ENCODE measurements at regions not wholly inside any gene's neighbourhood (a gene's known extent, or its start where the extent isn't known, plus 50 kb on each side); places are given as distances from the start of the nearest gene placed in this dataset.
"Not testable (repeated sequence)": the region's sequence is repeated elsewhere in the genome, so short reads cannot be mapped to it uniquely, and the experiment has no call there.

DNA sequence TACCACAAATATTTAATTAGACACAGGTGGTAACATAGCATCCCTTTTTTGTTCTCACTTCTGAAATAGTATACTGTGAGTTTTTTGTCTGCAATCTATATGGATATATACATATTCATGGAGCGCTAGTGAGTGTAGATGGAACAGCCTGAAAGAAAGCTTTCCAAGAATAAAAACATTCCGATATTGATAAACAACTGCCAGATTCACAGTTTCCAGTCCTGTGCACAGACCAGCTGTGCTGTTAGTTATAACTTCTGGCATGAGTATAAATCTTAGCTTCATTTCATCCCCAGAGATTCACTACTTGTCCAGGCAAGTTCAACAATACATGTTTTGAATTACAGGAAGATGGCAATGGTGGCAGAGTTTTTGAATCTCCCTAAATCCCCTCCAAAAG, 467.1 kb upstream of the STEAP1 start:
- TF ChIP-seq, protein P1, sequence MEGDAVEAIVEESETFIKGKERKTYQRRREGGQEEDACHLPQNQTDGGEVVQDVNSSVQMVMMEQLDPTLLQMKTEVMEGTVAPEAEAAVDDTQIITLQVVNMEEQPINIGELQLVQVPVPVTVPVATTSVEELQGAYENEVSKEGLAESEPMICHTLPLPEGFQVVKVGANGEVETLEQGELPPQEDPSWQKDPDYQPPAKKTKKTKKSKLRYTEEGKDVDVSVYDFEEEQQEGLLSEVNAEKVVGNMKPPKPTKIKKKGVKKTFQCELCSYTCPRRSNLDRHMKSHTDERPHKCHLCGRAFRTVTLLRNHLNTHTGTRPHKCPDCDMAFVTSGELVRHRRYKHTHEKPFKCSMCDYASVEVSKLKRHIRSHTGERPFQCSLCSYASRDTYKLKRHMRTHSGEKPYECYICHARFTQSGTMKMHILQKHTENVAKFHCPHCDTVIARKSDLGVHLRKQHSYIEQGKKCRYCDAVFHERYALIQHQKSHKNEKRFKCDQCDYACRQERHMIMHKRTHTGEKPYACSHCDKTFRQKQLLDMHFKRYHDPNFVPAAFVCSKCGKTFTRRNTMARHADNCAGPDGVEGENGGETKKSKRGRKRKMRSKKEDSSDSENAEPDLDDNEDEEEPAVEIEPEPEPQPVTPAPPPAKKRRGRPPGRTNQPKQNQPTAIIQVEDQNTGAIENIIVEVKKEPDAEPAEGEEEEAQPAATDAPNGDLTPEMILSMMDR (IDR thresholded peaks at IDR 0.05; ENCODE audit: low read length, missing control alignments), result no peak
- no peak for DNase-seq (ENCODE audit: low read depth)
- no peak overlapping the region for H3K4me3 ChIP-seq (replicated peaks; ENCODE audit: low read depth, low read length)

DNA sequence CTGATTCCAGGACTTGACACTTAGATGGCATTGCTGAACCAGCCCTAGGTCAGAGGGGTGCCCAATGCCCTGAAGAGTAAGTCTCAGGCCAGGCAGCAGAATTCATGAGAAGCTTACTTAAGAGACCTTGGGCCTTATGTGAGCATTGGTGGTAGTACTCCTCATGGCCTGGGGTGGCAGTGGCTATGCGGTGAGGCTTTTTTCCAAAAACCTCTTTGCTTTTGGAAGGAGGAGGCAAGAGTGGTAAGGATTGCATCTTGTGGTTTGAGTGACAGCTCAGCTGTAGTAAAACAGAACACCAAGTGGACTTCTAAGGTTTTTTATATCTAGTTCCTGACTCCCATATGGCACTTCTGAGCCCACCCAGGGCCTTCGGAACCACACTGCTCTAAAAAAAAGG, 459.0 kb upstream of the STEAP1 start:
- H3K4me3 ChIP-seq (replicated peaks; ENCODE audit: low read depth, low read length), result no peak overlapping the region
- DNase-seq (ENCODE audit: low read depth), result no peak
- TF ChIP-seq, protein P1 (IDR thresholded peaks at IDR 0.05; ENCODE audit: low read length, missing control alignments), result no peak

DNA sequence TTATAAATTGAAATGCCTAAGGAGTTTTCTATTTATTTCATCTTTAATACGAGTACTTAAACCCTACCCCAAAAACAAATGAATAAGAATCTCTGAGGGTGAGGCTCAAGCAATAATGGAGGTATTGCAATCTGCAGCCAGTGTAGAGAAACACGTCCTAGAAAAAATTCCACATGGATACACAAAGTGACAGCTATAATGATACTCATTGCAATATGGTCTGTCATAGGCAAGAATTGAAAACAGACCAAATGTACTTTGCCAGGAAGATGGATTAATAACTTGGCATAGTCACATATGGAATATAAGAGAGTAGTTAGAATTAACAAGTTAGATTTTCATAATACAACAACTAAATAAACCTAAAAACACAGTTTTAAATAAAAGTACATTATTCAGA, 440.1 kb upstream of the STEAP1 start:
- no peak overlapping the region for H3K4me3 ChIP-seq (replicated peaks; ENCODE audit: low read depth, low read length)
- TF ChIP-seq, protein P1 (IDR thresholded peaks at IDR 0.05; ENCODE audit: low read length, missing control alignments), result no peak
- no peak for DNase-seq (ENCODE audit: low read depth)

DNA sequence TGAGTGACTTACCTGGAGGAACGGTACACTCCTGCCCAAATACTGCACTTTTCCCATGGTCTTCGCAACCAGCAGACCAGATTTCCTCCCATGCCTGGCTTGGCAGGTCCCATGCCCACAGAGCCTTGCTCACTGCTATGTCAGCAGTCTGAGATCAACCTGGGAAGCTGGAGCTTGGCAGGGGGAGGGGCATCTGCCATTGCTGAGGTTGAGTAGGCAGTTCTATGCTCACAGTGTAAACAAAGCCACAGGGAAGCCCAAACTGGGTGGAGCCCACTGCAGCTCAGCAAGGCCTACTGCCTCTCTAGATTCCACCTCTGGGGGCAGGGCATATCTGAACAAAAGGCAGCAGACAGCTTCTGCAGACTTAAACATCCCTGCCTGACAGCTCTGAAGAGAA, 435.3 kb upstream of the STEAP1 start:
- DNase-seq (ENCODE audit: low read depth); H3K4me3 ChIP-seq (replicated peaks; ENCODE audit: low read depth, low read length): not testable (repeated sequence)

DNA sequence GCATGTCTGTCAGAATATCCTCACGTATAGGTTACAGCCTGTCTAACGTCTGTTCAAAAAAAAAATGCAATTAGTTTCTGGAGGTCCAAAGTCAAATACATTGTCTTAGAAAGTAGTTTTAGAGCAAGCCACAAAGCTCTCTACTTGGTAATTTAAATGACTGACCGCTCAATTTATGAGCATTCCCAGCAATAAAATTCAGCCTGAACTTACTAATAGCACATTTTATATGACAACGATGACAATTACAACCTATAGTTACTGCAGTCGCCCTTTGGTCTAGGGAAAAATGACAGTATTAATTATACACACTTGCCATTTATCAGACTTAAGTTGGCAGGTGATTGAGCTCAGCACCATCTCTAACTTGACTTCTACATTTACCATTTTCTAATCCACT, 425.8 kb upstream of the STEAP1 start:
- TF ChIP-seq, protein P1 (IDR thresholded peaks at IDR 0.05; ENCODE audit: low read length, missing control alignments), result no peak
- H3K4me3 ChIP-seq (replicated peaks; ENCODE audit: low read depth, low read length), result no peak overlapping the region
- DNase-seq (ENCODE audit: low read depth), result no peak

DNA sequence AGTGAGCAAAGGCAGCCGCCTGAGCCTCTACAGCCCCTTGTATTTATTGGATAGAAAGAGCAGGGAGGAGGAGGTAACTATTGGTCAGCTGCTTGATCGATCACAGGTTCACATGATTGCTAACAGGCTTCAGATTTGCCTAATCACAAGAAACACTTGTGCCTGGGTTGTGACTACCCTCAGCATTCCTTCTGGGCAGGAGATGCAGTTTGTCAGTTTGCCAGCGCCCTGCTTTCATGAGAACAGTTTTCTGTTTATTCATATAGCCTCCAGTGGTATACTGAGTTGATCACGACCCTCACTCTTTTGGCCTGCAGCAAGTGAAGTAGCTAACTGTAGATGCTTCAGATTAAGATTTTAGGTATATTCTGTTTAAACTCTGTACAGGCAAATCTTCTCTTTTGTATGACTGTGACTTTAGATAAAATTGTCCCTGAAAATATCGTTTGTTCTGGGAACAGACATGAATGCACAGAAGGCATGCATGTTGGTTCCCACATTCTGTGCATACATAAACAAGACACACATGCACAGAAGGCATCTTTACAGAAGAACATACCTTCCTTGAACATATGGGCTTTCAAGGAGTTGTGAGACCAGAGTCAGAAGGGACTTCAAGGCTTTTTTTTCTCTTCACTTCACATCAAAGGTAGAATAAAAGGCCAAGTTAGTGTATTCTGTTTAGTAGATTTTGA, 422.4 kb upstream of the STEAP1 start:
- no peak overlapping the region for H3K4me3 ChIP-seq (replicated peaks; ENCODE audit: low read depth, low read length)
- no peak for DNase-seq (ENCODE audit: low read depth)
- TF ChIP-seq, protein P1 (IDR thresholded peaks at IDR 0.05; ENCODE audit: low read length, missing control alignments), result no peak

DNA sequence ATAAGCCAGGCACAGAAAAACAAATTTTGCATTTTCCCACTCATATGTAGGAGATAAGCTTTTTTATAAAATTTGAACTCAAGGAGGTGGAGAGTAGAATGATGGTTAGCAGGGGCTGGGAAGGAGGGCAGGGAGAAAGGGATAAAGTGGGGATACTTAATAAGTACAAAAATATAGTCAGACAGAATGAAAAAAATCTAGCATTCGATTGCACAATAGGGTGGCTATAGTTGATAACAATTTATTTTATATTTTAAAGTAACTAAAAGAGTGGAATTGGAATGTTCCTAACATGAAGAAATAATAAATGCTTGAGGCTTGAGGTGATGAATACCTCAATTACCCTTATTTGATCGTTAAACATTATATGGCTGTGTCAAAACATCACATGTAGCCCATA, 415.7 kb upstream of the STEAP1 start:
- no peak for DNase-seq (ENCODE audit: low read depth)
- TF ChIP-seq, protein P1 (IDR thresholded peaks at IDR 0.05; ENCODE audit: low read length, missing control alignments), result no peak

More for the DNA sequence above, 415.7 kb upstream of the STEAP1 start:
- H3K4me3 ChIP-seq (replicated peaks; ENCODE audit: low read depth, low read length), result no peak overlapping the region

All from fibroblast of pulmonary artery (primary cell).